Sigmoid colon (tissue), 6 donors: ENCODE measurements at regions not wholly inside any gene's neighbourhood (a gene's known extent, or its start where the extent isn't known, plus 50 kb on each side); places are given as distances from the start of the nearest gene placed in this dataset.

ENCODE experiments used
- DNase-seq: peaks from one replicate; pipeline ENCODE4 v3.0.0-alpha.2; 2019
- H3K27ac ChIP-seq, 4 donors: fragments of 200-600 bp; sonication (generic); one replicate each; pipeline ENCODE4 v1.5.1; 2016 to 2019; ENCODE audit warnings: mild to moderate bottlenecking in 1 of 4
- H3K27me3 ChIP-seq, 3 donors: fragments of 200-600 bp; sonication (generic); one replicate each; pipeline ENCODE4 v1.5.1; 2019; ENCODE audit warnings: mild to moderate bottlenecking in 1 of 3
- H3K36me3 ChIP-seq, 4 donors: fragments of 200-600 bp; sonication (generic); one replicate each; pipeline ENCODE4 v1.5.1; 2016 to 2019
- H3K4me1 ChIP-seq, 4 donors: fragments of 200-600 bp; sonication (generic); one replicate each; pipeline ENCODE4 v1.5.1; 2017 to 2019
- H3K4me3 ChIP-seq, 4 donors: fragments of 200-600 bp; sonication (generic); one replicate each; pipeline ENCODE4 v1.5.1; 2017 to 2019; ENCODE audit warnings: mild to moderate bottlenecking in 2 of 4, moderate library complexity in 1 of 4
- H3K9me3 ChIP-seq, 4 donors: fragments of 200-600 bp in 3 of 4; sonication (generic) in 3 of 4; one replicate each; pipeline versions ENCODE4 v1.5.1 to v1.6.1; 2013 to 2019
- EP300 ChIP-seq, 4 donors: sonication (generic); formaldehyde crosslinking; IDR thresholded peaks; one replicate each; pipeline ENCODE4 v1.6.1; 2017; ENCODE audit warnings: antibody characterized with exemption in 4 of 4
- POLR2A ChIP-seq, 2 donors: fragments of 450-650 bp; IDR thresholded peaks; one replicate each; pipeline ENCODE4 v1.6.1; 2016; ENCODE audit warnings: antibody characterized with exemption in 2 of 2, mild to moderate bottlenecking in 2 of 2, moderate library complexity in 2 of 2
- POLR2AphosphoS5 ChIP-seq, 4 donors: sonication (generic); formaldehyde crosslinking; IDR thresholded peaks; one replicate each; pipeline ENCODE4 v1.6.1; 2017; ENCODE audit warnings: antibody characterized with exemption in 4 of 4
- WGBS, 2 donors: extraction: QIAGEN DNeasy Blood & Tissue Kit; methylation state at CpG; one replicate each; pipeline ENCODE4 v1.1.7; 2013; 5-methylcytosine and 5-hydroxymethylcytosine counted together
- intact Hi-C: fragments of 100-400 bp; cut with DNase I; formaldehyde crosslinking; loops from one replicate; pipeline ENCODE4 v1.15.1; 2023
- TF ChIP-seq, protein P1 (sequence below), 4 experiments: fragments of 450-650 bp in 3 of 4; fragments of 200-600 bp in 1 of 4; IDR thresholded peaks; one replicate each; pipeline ENCODE4 v1.5.1; 2016 to 2019; ENCODE audit warnings: antibody characterized with exemption in 4 of 4, mild to moderate bottlenecking in 3 of 4, moderate library complexity in 2 of 4
- donor health status: healthy with polysubstance abuse.
- donor health status: healthy.

DNA sequence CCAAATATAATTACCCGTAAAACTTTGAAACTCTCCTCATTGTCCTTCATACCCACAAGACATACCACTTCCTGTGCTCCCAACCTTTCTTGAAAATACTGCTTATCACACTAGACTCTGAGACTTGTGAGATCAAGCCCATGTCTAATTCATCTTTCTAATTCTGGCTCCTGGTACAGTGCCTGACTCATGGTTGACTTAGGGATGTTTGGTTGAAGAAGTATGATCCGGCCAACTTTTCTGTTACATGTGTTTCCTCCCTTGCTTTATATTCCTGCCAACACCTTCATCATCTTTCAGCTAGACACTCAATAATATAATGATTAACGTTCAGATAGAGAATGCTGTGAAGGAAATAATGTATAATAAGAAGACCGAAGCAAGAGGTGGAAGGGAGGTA is 58.2 kb downstream of the MEX3B start:
- TF ChIP-seq POLR2A (IDR thresholded peaks at IDR 0.05) (no peak), EP300 (IDR thresholded peaks at IDR 0.05) (no peak), POLR2AphosphoS5 (IDR thresholded peaks at IDR 0.05) (no peak)
- TF ChIP-seq, protein P1, sequence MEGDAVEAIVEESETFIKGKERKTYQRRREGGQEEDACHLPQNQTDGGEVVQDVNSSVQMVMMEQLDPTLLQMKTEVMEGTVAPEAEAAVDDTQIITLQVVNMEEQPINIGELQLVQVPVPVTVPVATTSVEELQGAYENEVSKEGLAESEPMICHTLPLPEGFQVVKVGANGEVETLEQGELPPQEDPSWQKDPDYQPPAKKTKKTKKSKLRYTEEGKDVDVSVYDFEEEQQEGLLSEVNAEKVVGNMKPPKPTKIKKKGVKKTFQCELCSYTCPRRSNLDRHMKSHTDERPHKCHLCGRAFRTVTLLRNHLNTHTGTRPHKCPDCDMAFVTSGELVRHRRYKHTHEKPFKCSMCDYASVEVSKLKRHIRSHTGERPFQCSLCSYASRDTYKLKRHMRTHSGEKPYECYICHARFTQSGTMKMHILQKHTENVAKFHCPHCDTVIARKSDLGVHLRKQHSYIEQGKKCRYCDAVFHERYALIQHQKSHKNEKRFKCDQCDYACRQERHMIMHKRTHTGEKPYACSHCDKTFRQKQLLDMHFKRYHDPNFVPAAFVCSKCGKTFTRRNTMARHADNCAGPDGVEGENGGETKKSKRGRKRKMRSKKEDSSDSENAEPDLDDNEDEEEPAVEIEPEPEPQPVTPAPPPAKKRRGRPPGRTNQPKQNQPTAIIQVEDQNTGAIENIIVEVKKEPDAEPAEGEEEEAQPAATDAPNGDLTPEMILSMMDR (IDR thresholded peaks at IDR 0.05): no peak
- H3K4me1 ChIP-seq: no peaks in the 10 kb centered on the region

DNA sequence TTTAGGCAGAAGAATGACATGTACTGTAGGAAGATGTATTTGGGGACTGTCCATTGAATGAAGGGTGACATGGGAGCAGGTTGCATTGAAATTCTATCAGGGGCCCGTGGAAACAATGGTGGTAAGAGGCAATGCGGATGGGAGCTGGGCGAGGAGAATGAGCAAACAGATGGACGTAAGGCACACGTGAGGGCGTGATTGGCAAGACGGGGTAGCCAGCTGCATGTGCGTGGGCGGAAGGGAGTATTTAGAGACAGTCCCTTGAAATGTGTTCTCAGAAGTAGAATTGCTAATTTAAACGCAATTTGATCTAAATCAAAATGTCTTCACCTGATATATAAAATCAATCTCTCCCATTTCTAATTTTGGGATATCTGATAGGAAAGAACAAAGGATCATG is 62.3 kb downstream of the MEX3B start:
- H3K9me3 ChIP-seq: no peaks in the 10 kb centered on the region
- no peaks in the 10 kb centered on the region for H3K27me3 ChIP-seq
- H3K27ac ChIP-seq: no peak overlapping the region
- no peak for TF ChIP-seq EP300 (IDR thresholded peaks at IDR 0.05)
- TF ChIP-seq POLR2A (IDR thresholded peaks at IDR 0.05): no peak
- TF ChIP-seq, protein P1 (IDR thresholded peaks at IDR 0.05): no peak
- no peak for TF ChIP-seq POLR2AphosphoS5 (IDR thresholded peaks at IDR 0.05)
- 92 to 93% methylated on average over 10 of the region's 10 CpGs for WGBS, 2 donors
- H3K4me1 ChIP-seq: no peaks in the 10 kb centered on the region
- intact Hi-C loops: no loop called here
- H3K4me3 ChIP-seq: no peak overlapping the region
- no peak for DNase-seq
- H3K36me3 ChIP-seq: no peaks in the 10 kb centered on the region

More for the DNA sequence above, 58.2 kb downstream of the MEX3B start:
- Histone ChIP-seq H3K27ac (no peak overlapping the region), H3K36me3 (no peaks in the 10 kb centered on the region), H3K27me3 (no peaks in the 10 kb centered on the region), H3K9me3 (peaks cover 0 to 5% (median 1%) of the 10 kb centered on the region in 4 donors), H3K4me3 (no peak overlapping the region)
- intact Hi-C loops: no loop called here
- WGBS, 2 donors: 90 to 92% methylated on average over 4 of the region's 4 CpGs
- DNase-seq: no peak

DNA sequence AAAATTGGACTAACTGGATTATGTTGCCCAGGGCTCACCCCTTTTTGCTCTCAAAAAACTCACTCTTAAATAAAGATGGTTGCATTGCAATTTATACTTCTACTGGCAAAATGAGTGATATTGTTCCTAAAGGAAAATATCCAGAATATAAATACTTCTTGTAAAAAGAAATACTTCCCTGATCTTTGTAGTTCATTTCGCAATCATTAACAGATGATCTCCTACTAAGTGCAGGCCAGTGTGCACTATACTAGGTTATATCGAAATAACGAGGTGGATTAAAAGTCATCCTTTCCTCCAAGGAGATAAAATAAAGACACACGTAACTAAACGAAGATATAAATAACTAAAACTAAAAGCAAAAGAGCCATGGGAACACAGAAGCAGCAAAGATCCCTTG is 63.0 kb downstream of the MEX3B start:
- Histone ChIP-seq H3K4me1 (no peaks in the 10 kb centered on the region), H3K9me3 (peaks cover 0 to 6% (median 1%) of the 10 kb centered on the region in 4 donors), H3K36me3 (no peaks in the 10 kb centered on the region), H3K27me3 (no peaks in the 10 kb centered on the region), H3K27ac (no peak overlapping the region), H3K4me3 (no peak overlapping the region)
- WGBS, 2 donors: 93 to 95% methylated on average over 5 of the region's 5 CpGs
- no peak for TF ChIP-seq EP300 (IDR thresholded peaks at IDR 0.05)
- no peak for TF ChIP-seq POLR2A (IDR thresholded peaks at IDR 0.05)
- TF ChIP-seq, protein P1 (IDR thresholded peaks at IDR 0.05): no peak
- no peak for TF ChIP-seq POLR2AphosphoS5 (IDR thresholded peaks at IDR 0.05)
- intact Hi-C loops: no loop called here
- DNase-seq: no peak

DNA sequence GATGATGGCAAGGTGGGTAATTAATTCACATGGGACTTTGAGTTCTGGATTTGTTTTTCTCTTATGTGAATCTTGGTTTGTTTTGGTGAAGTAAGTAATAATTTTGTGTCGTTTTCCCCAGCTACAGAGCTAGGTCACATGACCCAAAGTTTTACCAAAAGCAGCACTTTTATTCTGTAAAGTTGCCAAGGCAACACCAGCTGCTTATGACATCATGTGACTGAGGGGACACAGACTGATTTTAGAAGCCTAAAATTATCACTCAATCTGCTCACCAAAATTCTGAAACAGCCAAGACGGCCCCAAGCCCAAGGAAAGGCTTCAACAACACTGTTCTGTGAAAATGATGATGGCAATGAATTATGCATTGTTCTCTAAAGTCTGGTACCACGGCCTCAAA is 63.9 kb downstream of the MEX3B start:
- Histone ChIP-seq H3K27me3 (no peaks in the 10 kb centered on the region), H3K36me3 (no peaks in the 10 kb centered on the region), H3K9me3 (peaks cover 0 to 11% (median 6%) of the 10 kb centered on the region in 4 donors), H3K4me3 (no peak overlapping the region), H3K4me1 (no peaks in the 10 kb centered on the region), H3K27ac (no peak overlapping the region)
- intact Hi-C loops: no loop called here
- TF ChIP-seq POLR2A (IDR thresholded peaks at IDR 0.05) (no peak), POLR2AphosphoS5 (IDR thresholded peaks at IDR 0.05) (no peak), EP300 (IDR thresholded peaks at IDR 0.05) (no peak)
- TF ChIP-seq, protein P1 (IDR thresholded peaks at IDR 0.05): no peak
- WGBS, 2 donors: 44 to 47% methylated on average over 3 of the region's 3 CpGs
- DNase-seq: no peak

DNA sequence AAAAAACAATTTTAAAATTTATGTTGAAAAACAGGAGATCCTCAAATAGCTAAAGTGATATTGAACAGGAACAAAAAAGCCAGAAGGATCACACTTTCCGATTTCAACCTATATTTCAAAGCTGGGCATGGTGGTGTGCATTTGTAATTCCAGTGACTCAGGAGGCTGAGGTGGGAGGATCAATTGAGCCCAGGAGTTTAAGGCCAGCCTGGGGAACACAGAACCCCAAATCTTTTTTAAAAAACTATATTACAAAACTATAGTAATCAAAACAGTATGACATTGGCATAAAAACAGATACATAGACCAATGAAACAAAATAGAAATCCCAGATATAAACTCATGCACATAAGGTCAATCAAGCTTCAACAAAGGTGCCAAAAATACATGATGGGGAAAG is 68.4 kb downstream of the MEX3B start:
- H3K4me3 ChIP-seq: no peak overlapping the region
- 94% methylated on average over 1 of the region's 1 CpG for WGBS, 2 donors
- H3K36me3 ChIP-seq: no peaks in the 10 kb centered on the region
- no peak for TF ChIP-seq POLR2AphosphoS5 (IDR thresholded peaks at IDR 0.05)
- H3K27ac ChIP-seq: no peak overlapping the region
- no peaks in the 10 kb centered on the region for H3K4me1 ChIP-seq
- no peak for DNase-seq
- H3K9me3 ChIP-seq: peaks cover 0 to 11% (median 6%) of the 10 kb centered on the region in 4 donors
- no peaks in the 10 kb centered on the region for H3K27me3 ChIP-seq
- intact Hi-C loops: no loop called here
